ENCODE measurements at regions not wholly inside any gene's neighbourhood (a gene's known extent, or its start where the extent isn't known, plus 50 kb on each side); places are given as distances from the start of the nearest gene placed in this dataset.

DNA sequence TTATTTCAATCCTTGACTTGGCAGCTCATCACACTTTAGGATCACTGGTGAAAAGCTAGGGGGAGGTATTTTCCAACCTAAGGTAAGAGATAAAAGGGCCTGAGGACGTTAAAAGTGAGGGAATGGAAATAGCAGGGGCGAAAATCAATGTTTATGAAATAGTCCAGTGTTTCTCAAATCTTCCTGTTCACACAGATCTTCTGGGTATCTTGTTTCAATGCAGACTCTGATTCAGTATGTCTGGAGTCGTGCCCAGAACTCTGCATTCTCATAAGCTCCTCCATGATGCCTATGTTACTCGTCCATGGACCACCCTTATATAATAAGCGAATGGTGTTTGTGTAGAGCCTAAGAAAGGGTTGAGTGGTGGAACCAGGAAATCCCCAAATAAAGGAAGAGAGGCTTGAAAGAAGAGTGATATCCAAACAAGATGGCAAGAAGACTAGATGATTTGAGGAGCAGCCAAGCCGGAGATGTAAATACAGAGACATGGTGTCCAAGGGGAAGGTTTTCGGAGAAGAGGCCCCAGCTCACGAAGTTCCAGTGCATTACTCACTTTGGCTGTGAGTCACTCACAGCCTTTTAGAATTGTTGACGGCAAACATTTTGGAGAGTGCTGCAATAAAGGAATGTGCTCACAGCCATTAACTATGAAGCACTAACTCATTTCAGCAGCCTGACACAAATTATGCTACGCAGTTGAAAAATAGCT lies 215.6 kb upstream of the PPARGC1A start:
- no peak for DNase-seq (ENCODE audit: low read depth)

DNA sequence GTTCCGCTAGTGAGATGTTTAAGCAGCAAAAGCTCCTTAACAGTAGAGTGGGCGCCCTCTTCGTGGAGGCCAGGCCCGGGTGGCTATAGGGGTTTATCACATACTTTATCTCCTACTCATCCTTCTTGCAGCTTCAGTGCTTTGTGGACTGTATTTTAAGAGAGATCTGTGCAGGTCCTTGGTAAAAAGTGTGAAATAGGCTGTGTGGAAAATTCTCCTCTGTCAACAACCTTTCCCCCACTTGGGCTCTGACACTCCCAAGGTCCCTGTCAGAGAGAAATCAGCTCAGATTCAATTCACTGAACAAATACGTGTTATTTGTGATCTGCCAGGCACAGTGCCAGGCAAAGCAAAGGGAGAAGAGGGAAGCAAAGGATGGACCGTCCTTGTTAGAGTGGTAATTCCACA lies 214.3 kb upstream of the PPARGC1A start:
- no peak for DNase-seq (ENCODE audit: low read depth)

- DNase-seq (ENCODE audit: low read depth) = no peak
These were observed 213.7 kb upstream of the PPARGC1A start for GRCh38 chr4:24103434-24104157.

DNA sequence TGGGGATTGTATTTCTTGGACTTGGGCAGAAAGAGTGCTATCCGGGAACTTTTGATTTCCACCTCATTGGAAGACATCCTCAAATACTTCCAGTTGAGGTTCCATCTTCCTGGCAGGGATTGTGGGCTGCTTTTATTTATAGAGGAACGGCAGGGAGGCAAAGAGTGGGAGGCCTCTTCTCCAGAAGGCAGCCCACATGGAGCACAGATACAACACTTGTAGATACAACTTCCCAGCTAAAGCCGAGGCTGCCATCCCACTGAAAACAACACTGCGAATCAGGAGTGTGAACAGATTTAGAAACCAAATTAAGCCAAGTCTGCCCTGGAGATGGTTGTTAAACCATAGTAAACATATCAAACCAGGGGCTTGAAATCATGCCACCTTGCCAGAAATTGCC lies 212.8 kb upstream of the PPARGC1A start:
- no peak for DNase-seq (ENCODE audit: low read depth)

DNA sequence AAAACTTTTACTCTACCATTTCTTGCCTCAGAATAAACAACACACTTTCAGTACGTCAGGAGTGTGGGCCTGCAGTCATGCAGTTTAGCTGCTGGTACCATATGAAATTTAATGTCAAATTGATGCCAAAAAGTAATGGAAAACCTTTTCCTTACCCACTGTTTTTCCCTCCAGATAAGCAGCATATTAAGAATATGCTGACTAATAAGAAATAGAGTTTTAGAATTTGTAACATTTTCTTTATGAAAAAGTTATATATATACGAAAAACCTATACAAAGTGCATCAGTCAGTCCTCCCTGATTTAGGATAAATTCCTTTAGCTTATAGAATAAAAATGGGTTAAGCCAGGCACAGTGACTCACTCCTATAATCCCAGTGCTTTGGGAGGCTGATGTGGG lies 206.8 kb upstream of the PPARGC1A start:
- no peak for DNase-seq (ENCODE audit: low read depth)

DNA sequence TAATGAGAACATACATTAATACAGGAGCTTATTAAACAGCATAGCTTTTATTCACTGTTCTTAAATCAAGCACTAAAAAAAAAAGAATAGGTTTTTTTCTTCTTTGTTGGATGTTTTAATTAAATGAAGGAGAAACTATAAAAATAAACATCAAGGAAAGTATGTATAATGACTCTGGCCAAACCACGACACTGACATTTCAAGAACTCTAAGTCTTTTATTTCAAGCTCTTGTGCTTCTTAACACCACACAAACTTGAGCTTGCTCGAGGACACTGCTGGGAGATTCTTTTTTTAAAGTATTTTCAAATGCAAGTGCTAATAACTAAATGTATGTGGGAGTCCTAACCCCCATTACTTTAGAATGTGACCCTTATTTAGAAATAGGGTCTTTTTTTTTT lies 204.9 kb upstream of the PPARGC1A start:
- DNase-seq (ENCODE audit: low read depth) = no peak

- DNase-seq (ENCODE audit: low read depth) = no peak
These were observed 203.6 kb upstream of the PPARGC1A start for GRCh38 chr4:24093446-24093845.

DNA sequence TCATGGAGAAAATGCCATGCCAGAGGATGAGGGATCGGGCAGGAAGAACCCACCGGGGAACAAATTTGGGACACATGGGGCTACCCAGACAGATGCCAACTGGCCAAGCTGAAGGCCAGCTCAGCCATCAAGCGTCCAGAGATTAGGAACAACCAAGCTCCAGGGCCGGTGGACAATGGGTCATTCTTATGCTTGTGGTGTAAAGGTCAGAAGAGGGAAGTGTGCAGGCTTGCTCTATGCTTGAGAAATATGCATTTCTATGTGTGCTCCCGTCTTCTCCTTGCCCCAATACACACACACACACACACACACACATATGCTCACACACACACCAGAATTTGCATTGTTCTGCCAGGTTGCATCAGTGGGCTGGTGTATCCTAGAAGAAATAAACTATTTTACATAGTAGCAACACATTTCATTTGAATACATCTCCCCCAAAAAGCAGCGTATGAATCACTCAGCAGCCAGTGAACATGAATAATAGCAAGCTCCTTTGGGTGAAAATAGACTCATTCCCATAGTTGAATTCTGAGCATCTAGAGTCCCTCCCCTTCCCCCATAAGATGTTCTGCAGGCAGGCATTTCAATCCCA lies 201.9 kb upstream of the PPARGC1A start:
- DNase-seq (ENCODE audit: low read depth) = no peak

DNA sequence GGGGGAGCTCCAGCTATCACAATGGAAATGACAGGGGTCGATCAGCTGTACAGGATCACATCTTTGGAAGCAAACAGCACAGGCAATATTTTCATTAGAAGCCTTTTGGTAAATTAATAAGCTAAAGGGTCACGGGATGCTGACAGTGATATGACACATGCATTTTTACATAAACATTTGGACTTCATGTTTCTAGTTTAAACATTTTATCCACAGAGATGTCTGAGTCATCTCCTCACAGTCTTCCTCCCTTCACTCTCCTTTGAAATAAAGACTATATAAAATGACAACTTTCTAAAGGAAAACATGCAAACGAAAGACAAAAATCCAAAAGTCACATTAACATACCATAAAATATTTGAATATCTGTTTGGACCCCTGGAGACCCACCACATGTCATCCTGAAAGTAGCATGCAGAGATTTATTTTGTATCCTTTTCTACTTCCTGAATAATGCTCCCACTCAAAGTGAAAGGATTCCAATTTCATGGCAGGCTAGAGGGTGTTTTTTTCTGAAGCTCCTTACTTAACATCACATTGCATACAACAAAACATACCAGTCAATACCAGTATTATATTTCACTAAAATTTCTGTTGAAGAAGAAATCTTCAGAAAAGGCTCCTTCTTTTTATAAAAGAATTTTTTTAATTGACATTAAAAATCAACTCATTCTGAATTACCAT lies 200.1 kb upstream of the PPARGC1A start:
- DNase-seq (ENCODE audit: low read depth) = no peak

GRCh38 chr4:24080871-24081270 lies 191.0 kb upstream of the PPARGC1A start:
- no peak for DNase-seq (ENCODE audit: low read depth)

GRCh38 chr4:24078347-24078962 lies 188.6 kb upstream of the PPARGC1A start:
- no peak for DNase-seq (ENCODE audit: low read depth)

- DNase-seq (ENCODE audit: low read depth) = no peak
These were observed 187.0 kb upstream of the PPARGC1A start for GRCh38 chr4:24076811-24077210.

DNA sequence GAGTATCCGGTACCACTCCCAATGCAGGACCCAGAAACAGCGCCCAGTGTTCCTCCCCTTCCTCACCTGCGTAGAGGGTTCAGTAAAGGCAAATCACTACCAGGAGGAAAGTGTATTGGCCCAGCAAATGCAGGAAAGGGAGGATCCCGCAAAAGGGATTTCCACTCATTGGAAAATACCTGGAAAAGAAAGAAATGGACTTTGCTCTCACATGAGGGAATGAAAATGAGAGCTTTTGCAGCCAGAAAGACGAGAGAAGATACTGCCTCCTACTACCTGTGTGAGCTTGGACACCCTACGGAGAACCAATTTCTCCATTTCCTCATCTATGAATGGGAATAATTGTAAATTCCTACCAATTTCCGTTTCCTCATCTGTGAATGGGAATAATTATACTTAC lies 184.1 kb upstream of the PPARGC1A start:
- no peak for DNase-seq (ENCODE audit: low read depth)

- DNase-seq (ENCODE audit: low read depth) = no peak
These were observed 181.9 kb upstream of the PPARGC1A start for GRCh38 chr4:24071612-24072372.

GRCh38 chr4:24070117-24070516 lies 180.3 kb upstream of the PPARGC1A start:
- no peak for DNase-seq (ENCODE audit: low read depth)

DNA sequence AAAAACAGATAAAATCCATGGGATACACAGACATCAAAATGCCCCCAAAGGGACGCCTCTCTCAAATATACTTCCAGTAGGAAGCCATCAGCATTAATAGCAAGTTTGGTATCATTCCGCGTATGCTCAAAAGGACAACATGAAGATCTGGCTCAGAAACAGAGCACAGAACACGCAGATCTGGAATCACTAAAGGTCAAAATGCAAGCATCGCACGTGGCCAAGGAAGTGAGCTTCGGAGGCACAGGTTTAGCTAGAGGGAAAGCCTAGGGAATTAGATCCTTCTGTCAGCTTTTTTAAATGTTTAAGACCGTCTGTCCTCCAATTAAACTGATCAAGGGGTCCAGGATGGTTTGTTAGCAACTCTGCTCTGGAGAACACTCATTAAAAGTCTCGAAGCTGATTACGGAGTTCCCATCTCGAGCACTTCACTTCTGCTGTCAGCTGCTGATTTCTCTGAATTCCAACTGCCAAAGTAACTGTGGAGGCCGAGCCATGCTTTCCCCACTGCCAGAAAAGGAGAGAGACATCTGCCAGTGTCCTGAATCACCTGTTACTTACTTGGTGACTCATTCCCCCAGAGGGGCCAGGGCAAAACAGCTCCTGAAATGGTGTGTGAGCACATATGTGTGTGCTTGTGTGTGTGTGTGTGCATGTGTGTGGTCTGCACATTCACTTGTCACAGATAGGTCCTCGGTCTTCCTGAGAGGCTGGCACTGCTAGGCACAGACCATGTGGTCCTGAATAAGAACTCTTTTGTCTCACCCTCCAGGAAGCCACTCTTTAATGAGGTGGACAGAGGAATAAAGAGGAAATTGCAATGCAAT lies 177.7 kb upstream of the PPARGC1A start:
- DNase-seq (ENCODE audit: low read depth) = no peak

- no peak for DNase-seq (ENCODE audit: low read depth)
These were observed 176.1 kb upstream of the PPARGC1A start for GRCh38 chr4:24065974-24066373.

DNA sequence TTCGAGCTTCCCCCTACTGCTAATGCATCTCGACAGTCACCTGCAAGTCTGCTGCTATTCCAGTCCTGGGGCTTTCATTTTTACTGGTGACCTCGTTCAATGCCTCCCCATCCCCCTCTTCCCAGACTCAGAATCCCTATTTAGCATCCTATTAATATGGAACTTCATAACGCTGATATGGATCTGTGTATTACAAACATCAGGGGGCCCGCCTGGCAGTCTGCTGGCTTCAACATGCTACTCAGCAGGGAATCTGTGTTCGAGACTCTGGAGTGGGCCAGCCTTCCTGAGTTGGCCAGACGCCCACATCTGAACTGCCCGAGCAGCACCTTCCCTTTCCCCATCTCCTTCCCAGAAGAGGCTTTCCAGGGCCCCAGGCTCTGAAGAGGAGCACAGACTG lies 173.9 kb upstream of the PPARGC1A start:
- no peak for DNase-seq (ENCODE audit: low read depth)

DNA sequence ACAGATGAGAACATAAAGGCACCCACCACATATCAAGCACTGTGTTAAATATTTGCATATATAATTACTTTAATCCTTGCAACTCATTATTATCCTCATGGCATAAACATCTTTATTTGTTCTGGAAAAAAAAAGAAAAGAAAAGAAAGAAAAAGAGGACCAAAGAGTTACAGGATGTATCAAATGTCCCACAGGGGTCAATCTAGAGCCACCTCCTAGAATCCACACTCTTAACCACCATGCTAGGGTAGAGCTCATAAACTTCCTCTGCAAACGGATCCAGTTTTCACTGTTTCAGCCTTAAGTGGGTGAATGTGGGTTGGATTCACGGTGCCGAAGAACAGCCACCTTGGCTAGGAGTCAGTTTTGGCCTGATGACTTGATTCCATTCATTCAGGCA lies 171.1 kb upstream of the PPARGC1A start:
- no peak for DNase-seq (ENCODE audit: low read depth)

DNA sequence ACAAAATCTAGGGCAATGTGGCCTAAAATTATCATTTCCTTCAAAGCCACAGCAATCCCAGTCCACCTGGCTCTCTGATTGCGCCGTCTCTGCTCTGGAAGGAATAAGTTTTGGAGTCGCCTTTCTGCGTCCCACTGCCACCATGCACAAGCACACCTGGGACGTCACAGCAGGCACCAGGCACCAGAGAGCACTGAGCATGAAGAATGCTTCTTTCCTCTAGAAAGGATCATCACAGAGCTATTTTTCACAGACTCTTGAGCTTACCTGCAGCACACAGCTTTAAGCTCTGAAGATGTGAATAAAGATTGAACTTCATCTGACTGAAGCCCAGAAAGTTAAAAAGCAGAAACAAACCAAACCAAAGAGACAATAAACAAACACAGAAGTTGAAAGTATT lies 170.0 kb upstream of the PPARGC1A start:
- DNase-seq (ENCODE audit: low read depth) = no peak

All from stimulated activated CD8-positive, alpha-beta memory T cell treated with anti-CD3 and anti-CD28 coated beads, Interleukin-15, amount 100 ng/mL, for 1 hour (primary cell).